Left cardiac atrium (tissue), 4 donors: ENCODE measurements at regions not wholly inside any gene's neighbourhood (a gene's known extent, or its start where the extent isn't known, plus 50 kb on each side); places are given as distances from the start of the nearest gene placed in this dataset.
A peak's percentile ranks its signal among the peaks of the same experiment; 100 is the strongest.
"Not testable (repeated sequence)": the region's sequence is repeated elsewhere in the genome, so short reads cannot be mapped to it uniquely, and the experiment has no call there.

ENCODE experiments used
- ATAC-seq, 2 donors: fragments of 200-7000 bp; cut with Tn5 transposase; one replicate each; pipeline ENCODE4 v1.9.1; 2020; ENCODE audit warnings: mild to moderate bottlenecking in 2 of 2, moderate library complexity in 2 of 2
- DNase-seq: peaks from one replicate; pipeline ENCODE4 v3.0.0-alpha.2; 2020
- intact Hi-C, 2 donors: fragments of 100-400 bp; cut with DNase I; formaldehyde crosslinking; loops; one replicate each; pipeline versions ENCODE4 v1.14.1 to v1.15.1; 2022 to 2023
- donor health status: DM: no; HTN: yes; CAD: no.
- donor health status: DM: no; HTN: yes; CAD: no; lungs with severe emphysema.
- donor health status: DM: yes; HTN: yes; CAD: no.
- donor health status: Dilated cardiomyopathy.

DNA sequence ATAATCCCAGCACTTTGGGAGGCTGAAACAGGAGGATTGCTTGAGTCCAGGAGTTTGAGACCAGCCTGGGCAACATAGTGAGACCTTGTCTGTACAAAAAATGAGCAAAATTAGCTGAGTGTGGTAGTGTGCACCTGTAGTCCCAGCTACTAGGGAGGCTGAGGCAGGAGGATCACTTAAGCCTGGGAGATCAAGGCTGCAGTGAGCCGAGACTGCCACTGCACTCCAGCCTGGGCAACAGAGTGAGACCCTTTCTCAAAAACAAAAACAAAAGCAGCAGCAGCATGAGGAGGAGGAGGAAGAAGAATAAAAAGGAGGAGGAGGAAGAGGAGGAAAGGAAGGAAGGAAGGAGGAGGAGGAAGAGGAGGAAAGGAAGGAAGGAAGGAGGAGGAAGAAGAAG, 116.5 kb upstream of the TDRD3 start:
- intact Hi-C loops, DNase-seq, ATAC-seq: not testable (repeated sequence)

DNA sequence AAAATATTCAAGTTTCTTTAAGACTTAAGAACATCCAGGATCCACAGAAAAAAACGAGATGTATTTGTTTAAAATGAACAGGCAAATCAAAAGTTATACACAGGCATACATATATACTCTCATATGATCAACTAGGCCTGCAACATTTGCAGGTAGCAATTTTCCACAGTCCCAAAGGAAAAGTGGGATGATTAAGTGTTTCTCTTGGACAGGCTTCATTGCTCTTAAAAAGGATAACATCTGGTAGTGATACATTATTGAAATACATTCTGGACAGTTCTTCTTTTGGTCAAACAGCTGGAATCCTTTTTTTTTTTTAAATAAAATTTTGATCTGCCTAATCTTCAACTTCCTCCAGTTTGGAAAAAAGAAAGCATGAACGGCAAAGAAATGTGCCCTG, 114.8 kb upstream of the TDRD3 start:
- no peak for ATAC-seq
- no peak for DNase-seq
- intact Hi-C loops = no loop called here

DNA sequence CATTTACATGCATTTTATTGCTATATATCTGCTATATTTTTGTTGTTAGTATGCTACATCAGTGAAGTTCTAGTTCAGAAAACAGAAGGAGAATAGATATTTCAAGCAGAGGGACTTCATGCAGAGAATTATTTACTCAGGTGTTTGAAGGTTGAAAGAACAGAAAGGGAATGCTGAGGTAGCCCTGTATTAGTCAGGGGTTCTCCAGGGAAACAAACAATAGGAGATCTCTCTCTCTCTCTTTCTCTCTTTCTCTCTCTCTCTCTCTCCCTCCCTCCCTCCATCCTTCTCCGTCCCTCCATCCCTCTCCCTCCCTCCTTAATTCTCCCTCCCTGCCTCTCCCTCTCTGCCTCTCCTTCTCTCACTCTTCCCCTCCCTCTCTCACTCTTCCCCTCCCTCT, 114.3 kb upstream of the TDRD3 start:
- ATAC-seq (no peak), DNase-seq (no peak)
- intact Hi-C loops = no loop called here

DNA sequence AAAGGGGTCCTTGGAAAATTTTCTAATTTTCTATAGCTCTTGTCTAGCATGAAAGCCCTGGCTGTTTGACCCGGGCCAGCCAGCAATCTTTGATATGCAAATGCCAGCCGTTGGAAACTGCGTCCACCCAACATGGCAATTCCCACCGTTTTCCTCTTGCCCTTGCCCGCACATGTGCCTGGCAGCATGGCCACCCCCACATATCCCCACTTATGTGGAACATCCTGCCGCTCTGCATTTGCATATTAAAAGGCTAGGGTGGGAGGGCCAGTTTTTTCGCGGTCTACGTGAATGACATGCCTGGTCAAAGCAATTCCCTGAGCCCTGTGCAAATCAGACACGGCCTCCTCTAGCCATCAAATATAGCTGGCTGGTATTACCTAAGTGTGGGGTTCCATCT, 110.3 kb upstream of the TDRD3 start:
- no peak for ATAC-seq
- intact Hi-C loops = no loop called here
- no peak for DNase-seq

DNA sequence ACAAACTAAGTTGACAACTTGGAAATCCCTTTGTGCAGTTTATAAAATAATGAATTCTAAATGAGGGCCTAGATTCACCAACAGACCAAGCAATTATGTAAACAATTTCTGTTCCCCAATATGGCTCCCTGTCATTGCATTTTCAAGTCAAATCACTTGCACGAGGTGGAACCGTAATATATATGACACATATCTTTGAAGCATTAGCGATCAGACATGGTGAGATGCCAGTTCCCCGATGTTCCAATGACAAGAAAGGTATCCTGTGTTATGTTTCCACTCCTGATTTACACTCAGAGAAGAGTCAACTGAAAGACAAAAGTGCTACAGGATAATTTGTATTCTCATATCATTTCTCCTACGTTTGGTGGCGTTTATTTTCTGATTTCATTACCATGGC, 108.5 kb upstream of the TDRD3 start:
- no peak for ATAC-seq
- DNase-seq = no peak
- intact Hi-C loops = no loop called here

DNA sequence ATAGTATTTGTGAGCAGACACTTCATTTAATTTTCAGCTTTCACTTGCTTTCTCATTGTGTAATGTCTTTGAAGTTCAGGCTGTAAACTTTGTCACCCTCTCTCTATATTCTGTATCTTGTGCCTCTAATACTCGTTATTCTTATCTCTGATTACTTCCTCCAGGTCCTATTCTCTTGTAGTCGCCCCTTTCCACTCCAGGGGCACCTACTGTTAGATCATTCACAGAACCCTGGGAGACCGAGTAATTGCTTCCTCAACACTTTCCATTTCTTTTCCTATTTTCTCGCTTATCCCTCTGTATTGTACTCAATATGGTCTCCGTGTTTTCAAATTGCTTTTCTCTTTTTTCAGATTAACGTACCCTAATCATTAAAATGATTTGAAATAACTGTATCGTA, 93.9 kb upstream of the TDRD3 start:
- intact Hi-C loops = no loop called here
- no peak for ATAC-seq

DNA sequence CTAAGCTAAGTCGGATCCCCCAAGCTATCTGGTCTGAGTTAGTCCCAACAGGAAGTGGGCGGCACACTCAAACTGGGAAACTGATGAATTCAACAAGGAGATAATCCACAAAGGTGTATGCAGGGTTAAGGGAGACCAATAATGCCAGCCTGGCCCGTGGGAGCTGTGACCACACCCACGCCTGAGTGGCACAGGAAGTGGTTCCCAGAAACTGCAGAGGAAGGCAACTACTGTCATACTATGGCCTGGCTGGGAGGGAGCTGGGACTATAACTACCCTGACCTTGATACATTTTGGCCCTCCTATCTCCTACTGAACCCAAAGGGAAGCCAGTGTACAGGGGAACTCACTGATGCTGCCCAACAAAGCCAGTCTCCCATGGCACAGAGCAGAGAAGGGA, 85.5 kb upstream of the TDRD3 start:
- intact Hi-C loops = no loop called here
- DNase-seq (no peak), ATAC-seq (no peak)

More for the DNA sequence above, 93.9 kb upstream of the TDRD3 start:
- DNase-seq = no peak

DNA sequence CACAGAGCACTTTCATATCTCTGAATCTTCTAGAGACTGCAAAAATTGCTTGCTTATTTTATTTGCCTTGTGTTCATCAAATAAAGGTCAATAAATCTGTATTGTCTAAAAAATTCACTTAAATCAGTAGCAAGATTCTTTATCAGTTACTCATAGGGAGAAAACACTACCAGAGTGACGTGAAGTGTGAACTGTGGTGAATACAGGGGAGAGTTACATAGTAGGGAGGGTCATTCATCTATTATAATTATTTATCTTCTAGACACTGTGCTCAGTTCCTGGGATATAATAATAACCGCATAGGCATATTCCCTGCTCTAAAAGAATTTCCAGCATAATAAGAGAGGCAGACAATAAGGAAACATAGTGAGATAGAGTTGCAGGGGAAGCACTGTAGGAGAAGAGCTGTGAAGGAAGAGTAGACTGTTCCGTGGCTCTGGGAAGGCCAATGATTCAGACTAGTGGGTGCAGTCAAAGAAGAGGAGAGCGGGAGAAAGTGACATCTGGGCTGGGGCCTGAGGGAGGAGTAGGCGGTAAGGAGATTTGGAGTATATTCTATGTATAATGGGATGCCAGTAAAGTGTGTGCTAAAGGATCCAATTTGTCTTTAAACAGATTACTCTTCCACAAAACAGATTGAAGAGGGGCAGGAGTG, 84.0 kb upstream of the TDRD3 start:
- no peak for ATAC-seq
- DNase-seq = no peak
- intact Hi-C loops = no loop called here

DNA sequence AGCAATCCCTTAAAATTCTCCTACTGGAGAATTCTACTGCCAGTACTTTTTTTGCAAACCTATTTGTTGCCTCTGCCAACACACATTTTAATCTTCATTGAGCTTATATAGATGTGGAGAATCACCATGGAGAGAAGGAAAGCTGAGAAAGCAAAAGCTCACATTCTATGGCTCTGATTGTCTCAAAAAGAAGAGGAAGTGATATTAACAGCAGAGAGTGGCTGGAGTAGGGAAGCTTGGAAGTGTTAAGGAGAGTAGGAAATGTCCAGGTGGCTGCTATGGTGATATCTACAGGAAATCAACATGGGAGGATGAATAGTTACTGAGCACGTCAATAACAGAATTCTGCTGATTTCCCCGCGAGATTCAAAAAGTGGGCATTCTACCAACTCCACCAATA, 78.8 kb upstream of the TDRD3 start:
- ATAC-seq = no peak
- intact Hi-C loops = no loop called here

DNA sequence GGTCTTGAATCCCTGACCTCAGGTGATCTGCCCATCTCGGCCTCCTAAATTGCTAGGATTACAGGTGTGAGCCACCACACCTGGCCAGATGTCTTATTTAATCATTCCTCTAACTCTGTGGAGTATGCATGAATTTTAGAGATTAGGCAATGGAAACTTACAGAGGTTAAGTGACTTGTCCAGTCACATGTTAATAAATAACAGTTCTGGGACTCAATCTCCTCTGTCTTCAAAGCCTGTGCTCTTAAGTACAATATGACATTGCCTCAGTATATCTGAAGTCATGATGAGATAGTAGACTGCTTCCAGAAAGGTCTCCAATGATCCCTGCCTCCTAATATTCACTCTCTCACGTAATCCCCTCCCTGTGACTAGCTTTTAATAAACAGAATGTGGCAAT, 72.9 kb upstream of the TDRD3 start:
- no peak for DNase-seq
- no peak for ATAC-seq
- intact Hi-C loops = no loop called here

More for the DNA sequence above, 78.8 kb upstream of the TDRD3 start:
- DNase-seq = no peak

DNA sequence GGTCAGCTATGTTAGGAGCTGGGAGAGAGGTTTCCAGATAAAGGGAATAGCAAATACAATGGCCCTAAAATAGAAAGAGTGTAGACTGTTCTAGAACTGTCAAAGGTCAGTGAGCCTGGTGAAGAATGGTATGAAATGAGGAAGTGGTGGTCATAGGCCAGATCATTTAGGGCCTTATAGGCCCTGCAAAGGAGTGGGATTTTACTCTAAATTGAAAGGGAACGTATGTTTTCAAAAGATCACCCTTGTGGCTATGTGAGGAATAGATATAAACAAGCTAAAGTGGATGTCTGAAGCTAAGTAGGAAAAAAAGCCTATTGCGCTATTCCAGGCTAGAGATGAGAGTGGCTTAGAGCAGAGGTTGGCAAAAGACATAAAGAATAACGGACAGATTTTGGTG, 70.7 kb upstream of the TDRD3 start:
- DNase-seq = no peak
- ATAC-seq = no peak
- intact Hi-C loops = no loop called here

DNA sequence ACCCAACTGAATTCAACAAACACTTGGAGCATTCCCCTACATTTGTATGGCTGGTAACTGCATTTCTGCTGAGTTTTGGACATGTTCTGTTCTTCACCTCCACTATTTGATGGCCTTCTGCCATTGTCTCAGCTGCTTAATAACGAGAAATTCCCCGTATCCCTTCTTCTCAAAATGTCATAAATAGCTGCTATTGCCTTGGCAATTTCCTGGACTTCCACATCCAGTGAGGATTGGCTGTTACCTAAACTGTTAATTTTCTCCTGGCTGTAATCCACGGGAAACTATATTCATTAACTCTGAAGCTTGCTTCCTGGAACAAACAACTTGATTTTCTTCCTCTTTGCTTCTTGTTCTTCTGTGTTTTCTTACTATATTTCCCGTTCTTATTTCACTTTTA, 69.5 kb upstream of the TDRD3 start:
- intact Hi-C loops = no loop called here
- ATAC-seq (no peak), DNase-seq (no peak)

DNA sequence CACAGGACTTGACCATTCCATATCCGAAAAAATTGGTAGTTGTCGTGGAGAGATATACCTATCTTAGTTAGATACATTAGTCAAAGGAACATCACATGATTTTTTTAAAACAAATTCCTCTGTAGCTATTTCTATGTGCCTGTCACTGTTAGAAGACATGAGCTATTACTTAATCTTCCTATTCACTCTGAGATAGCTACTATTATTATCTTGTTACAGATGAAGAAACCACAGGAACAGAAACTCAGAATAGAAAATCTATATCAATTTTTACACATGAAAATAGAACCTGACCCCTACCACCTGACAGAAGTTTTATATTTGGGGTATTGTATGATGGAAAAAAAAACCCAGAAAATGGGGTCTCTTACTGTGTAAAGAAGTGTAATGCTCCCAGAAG, 68.9 kb upstream of the TDRD3 start:
- peak in 1 of 2 donors; percentile 18 for ATAC-seq
- DNase-seq = no peak
- intact Hi-C loops = no loop called here

DNA sequence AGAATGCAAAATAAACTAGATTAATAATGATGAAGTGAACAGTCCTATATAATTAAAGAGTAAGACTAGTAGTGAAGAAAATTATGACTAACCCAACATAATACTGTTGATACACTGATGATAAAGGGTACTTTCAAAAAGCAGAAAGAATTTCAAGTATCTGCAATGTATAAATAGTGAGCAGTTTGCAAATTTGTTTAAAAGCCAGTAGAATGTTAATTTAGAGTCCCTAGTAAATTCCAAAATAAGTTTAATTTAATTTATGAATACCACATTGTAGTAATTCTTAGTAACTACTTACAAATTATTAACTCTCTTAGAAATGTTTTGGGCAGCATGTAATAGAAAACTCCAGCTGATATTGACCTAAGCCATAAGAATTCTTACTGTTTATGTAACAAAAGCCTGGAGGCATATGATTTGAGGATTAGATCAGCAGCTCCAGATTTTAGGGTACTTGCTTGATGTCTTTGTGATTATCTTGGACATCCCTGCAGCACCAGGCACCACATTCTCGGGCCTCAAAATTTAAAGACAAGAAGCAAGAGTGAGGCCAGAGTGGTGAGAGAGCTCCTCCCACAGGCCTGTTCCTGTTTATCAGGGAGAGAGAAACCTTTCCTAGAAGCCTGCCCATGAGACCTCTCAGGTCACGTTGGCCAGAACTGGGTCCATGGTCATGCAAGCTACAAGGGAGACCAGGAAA, 67.6 kb upstream of the TDRD3 start:
- ATAC-seq = peak in 1 of 2 donors; percentile 67
- DNase-seq = no peak
- intact Hi-C loops = no loop called here

DNA sequence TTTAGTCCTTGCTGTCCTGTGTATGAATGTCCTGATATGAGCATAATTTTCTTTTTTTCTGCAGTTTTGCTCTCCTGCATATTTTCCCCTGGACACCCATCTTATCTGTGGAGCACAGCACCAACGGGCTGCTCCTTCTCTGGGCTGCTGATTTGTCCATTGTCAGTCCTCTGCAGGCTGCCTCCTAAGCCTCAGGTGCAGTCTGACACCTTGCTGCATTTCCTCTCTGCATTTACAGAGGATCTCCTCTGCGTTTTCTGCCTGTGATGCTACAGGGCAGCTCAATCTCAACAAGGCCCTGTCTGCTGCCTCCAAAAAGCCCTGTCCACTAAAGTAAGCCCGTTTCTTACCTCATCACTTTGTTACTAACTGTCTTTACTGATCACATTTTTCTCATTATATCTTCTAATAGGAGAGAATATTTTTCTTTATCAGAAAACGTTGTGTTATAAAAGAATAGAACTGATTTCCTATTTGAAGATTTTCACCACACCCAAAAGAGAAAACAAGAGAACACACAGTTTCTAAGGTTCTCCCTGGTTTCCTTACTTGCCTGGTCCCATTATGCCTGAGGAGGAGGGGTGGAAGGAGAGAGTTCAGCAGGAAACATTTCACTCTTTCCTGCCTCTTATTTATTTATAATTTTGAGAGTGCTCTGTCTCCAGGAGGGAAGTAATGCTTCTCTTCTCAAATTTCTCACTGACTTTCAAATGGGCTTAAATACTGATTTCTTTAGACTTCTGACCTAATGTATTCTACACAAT, 65.6 kb upstream of the TDRD3 start:
- intact Hi-C loops = loop anchor here in 1 of 2 donors (10.0 kb wide), 2 partner anchors 657 to 937 kb away; no protein-coding TSS in a partner anchor
- ATAC-seq (no peak), DNase-seq (no peak)

DNA sequence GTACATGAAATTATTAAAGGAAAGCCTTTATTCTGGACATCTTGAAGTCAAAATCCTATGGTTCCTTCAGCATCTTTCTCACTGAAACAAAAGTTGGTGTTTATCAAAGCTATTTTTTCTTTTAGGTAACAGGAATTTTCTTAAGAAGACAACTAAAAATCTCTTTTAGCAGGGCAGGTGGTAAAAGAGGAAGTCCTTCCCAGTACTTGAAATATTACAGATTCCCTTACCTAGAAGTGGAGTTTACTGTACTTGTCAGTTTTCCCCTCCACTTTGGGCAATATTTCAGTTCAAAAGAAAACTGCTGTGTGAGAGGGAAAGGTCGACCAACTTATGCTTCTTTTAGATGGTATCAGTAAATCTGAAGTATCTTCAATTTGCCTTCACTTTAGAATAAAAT, 64.3 kb upstream of the TDRD3 start:
- DNase-seq (no peak), ATAC-seq (no peak)
- intact Hi-C loops = loop anchor here in 1 of 2 donors (10.0 kb wide), 2 partner anchors 658 to 938 kb away; no protein-coding TSS in a partner anchor

DNA sequence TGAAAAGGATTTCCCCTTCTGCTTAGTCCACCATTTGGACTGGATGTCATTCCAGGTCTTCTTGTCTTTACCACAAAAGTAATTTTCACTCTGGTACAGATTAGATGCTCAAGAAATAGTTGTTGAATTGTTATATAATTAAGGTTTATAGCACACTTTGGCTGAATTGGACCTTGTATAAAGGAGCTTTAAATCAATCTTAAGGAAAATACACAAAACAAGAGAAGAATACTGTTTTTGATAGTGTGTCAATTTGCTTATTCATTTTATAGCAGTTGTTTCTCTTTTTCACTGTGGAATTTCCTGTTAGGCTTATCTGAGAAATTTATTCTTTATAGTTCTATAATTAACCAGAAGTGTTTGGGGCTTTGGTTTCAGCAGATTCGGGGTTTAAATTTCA, 62.7 kb upstream of the TDRD3 start:
- intact Hi-C loops = loop anchor here in 1 of 2 donors (10.0 kb wide), 2 partner anchors 660 to 940 kb away; no protein-coding TSS in a partner anchor
- ATAC-seq (no peak), DNase-seq (no peak)

DNA sequence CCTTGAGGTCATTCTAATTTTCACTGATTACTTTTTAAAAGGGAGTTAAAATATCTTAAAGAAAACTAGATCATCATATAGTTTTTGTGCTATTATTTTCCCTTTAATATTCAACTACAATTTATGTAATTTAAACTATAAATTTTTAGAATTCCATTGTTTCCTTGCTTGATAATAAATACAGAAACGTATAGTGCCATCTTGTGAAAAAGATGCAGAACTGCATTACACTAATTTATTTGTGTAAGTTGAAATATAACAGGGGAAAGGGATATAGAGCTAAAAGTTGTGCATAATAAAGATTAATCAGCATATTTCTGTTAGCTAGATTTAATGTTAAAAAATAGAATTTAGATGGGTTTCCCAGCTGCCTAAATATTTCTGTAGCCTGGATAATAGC, 61.5 kb upstream of the TDRD3 start:
- ATAC-seq = no peak
- intact Hi-C loops = loop anchor here in 1 of 2 donors (10.0 kb wide), 2 partner anchors 661 to 941 kb away; no protein-coding TSS in a partner anchor
- no peak for DNase-seq

DNA sequence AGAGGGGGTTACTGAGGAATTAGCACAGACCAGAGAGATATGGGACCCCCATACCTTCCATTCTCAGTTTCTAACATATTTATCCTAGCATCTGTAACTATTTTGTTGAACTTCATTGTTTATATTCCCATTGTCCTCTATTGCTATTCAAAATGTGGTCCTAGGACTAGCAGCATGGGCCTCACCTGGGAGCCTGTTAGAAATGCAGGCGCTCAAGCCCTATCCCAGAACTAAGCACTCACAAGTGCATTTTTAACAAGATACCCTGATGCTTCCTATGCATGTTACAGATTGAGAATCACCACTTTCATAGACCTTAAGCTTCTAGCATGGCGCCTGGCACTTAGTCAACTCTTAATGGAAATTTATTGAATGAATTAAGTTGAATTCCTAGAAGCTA, 58.3 kb upstream of the TDRD3 start:
- DNase-seq = no peak
- intact Hi-C loops = loop anchor here in 1 of 2 donors (10.0 kb wide), 2 partner anchors 664 to 944 kb away; no protein-coding TSS in a partner anchor
- no peak for ATAC-seq

DNA sequence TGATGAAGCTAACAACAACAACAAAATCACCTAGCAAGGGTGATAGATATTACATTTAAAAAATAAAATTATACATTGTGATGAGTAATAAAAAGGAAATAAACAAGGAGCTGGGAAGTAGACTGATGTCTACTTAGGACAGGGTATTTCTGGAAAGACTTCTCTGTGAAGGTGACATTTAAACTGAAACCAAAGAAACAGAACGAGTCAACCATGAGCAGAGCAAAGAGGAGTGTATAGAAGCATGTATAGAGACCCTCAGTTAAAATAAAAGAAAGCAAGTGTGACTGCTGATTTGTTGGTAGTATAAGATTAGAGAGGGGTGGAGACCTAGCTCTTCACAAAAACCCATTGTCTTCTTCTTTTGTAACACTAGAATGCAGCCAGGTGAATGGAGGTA, 53.0 kb upstream of the TDRD3 start:
- ATAC-seq = no peak
- intact Hi-C loops = no loop called here
- DNase-seq = no peak
